Peyer's patch (tissue), 4 donors: ENCODE measurements at regions not wholly inside any gene's neighbourhood (a gene's known extent, or its start where the extent isn't known, plus 50 kb on each side); places are given as distances from the start of the nearest gene placed in this dataset.

Experiments used
- DNase-seq, 3 donors: peaks; one replicate each; pipeline ENCODE4 v3.0.0-alpha.2; 2017 to 2019
- H3K27ac ChIP-seq, 4 donors: fragments of 200-600 bp; sonication (generic); one replicate each; pipeline ENCODE4 v1.5.1; 2016 to 2019
- H3K27me3 ChIP-seq, 2 donors: fragments of 200-600 bp; sonication (generic); one replicate each; pipeline ENCODE4 v1.5.1; 2019
- H3K36me3 ChIP-seq, 3 donors: fragments of 200-600 bp; sonication (generic); one replicate each; pipeline ENCODE4 v1.5.1; 2016 to 2019
- H3K4me1 ChIP-seq, 4 donors: fragments of 200-600 bp; sonication (generic); one replicate each; pipeline ENCODE4 v1.5.1; 2016 to 2019
- H3K4me3 ChIP-seq, 4 donors: fragments of 200-600 bp; sonication (generic); 1 replicate in 3 of 4; 2 replicates in 1 of 4; pipeline ENCODE4 v1.5.1; 2016 to 2019; ENCODE audit warnings: mild to moderate bottlenecking in 1 of 4
- H3K9me3 ChIP-seq, 4 donors: fragments of 200-600 bp; sonication (generic); one replicate each; pipeline ENCODE4 v1.5.1; 2016 to 2019; ENCODE audit warnings: mild to moderate bottlenecking in 1 of 4
- CTCF ChIP-seq, 6 experiments: fragments of 450-650 bp in 4 of 6; fragments of 200-600 bp in 2 of 6; sonication (generic) in 1 of 6; IDR thresholded peaks; one replicate each; pipeline ENCODE4 v1.5.1; 2017 to 2019; ENCODE audit warnings: antibody characterized with exemption in 6 of 6, mild to moderate bottlenecking in 3 of 6, moderate library complexity in 1 of 6
- POLR2A ChIP-seq, 2 donors: fragments of 450-650 bp; IDR thresholded peaks; one replicate each; pipeline ENCODE4 v1.5.1; 2017; ENCODE audit warnings: antibody characterized with exemption in 2 of 2, mild to moderate bottlenecking in 2 of 2, moderate library complexity in 2 of 2

- no peaks in the 10 kb centered on the region for H3K27me3 ChIP-seq
- H3K36me3 ChIP-seq: no peaks in the 10 kb centered on the region
- TF ChIP-seq POLR2A (IDR thresholded peaks at IDR 0.05) (no peak), CTCF (IDR thresholded peaks at IDR 0.05) (no peak)
- H3K9me3 ChIP-seq: no peaks in the 10 kb centered on the region
- no peak for DNase-seq
- H3K4me1 ChIP-seq: no peaks in the 10 kb centered on the region
- H3K27ac ChIP-seq: no peak overlapping the region
- H3K4me3 ChIP-seq: no peak overlapping the region
Measured at GRCh38 chr10:120017733-120018417, 125.3 kb downstream of the SEC23IP start.

- Histone ChIP-seq H3K27me3 (no peaks in the 10 kb centered on the region), H3K36me3 (no peaks in the 10 kb centered on the region), H3K9me3 (no peaks in the 10 kb centered on the region), H3K4me3 (no peak overlapping the region), H3K27ac (no peak overlapping the region), H3K4me1 (no peaks in the 10 kb centered on the region)
- TF ChIP-seq CTCF (IDR thresholded peaks at IDR 0.05): no peak
- TF ChIP-seq POLR2A (IDR thresholded peaks at IDR 0.05): no peak
- no peak for DNase-seq
Measured at GRCh38 chr10:120018695-120019094, 126.2 kb downstream of the SEC23IP start.

- H3K4me3 ChIP-seq: no peak overlapping the region
- no peak for DNase-seq
- H3K9me3 ChIP-seq: no peaks in the 10 kb centered on the region
- H3K36me3 ChIP-seq: no peaks in the 10 kb centered on the region
- TF ChIP-seq POLR2A (IDR thresholded peaks at IDR 0.05) (no peak), CTCF (IDR thresholded peaks at IDR 0.05) (no peak)
- no peaks in the 10 kb centered on the region for H3K4me1 ChIP-seq
- H3K27ac ChIP-seq: no peak overlapping the region
- H3K27me3 ChIP-seq: no peaks in the 10 kb centered on the region
Measured at GRCh38 chr10:120019568-120019967, 127.0 kb downstream of the SEC23IP start.

GRCh38 chr10:120022357-120022756 is 129.8 kb downstream of the SEC23IP start:
- no peaks in the 10 kb centered on the region for H3K36me3 ChIP-seq
- no peaks in the 10 kb centered on the region for H3K9me3 ChIP-seq
- TF ChIP-seq POLR2A (IDR thresholded peaks at IDR 0.05) (no peak), CTCF (IDR thresholded peaks at IDR 0.05) (no peak)
- H3K4me3 ChIP-seq: no peak overlapping the region
- H3K4me1 ChIP-seq: no peaks in the 10 kb centered on the region
- H3K27ac ChIP-seq: no peak overlapping the region
- H3K27me3 ChIP-seq: no peaks in the 10 kb centered on the region
- DNase-seq: no peak

DNA sequence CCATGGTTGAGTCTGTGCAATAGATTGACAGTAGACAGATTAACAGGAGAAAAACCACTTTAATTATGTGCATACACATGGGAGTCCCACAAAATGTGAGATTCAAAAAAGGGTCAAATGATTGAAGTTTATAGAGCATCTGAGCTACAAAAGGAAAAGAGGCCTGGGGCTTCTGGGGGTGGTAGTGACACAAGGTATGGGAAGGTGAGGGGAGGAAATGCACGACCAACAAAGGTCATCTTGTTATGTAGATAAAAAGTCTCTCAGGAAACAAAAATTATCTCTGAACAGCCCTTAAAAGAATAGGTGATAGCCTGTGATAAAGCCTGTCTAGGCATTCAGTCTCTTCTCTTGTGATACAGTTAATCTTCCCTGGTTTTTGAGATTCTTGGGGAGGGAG is 141.7 kb downstream of the SEC23IP start:
- Histone ChIP-seq H3K9me3 (no peaks in the 10 kb centered on the region), H3K36me3 (no peaks in the 10 kb centered on the region), H3K27ac (no peak overlapping the region), H3K27me3 (no peaks in the 10 kb centered on the region), H3K4me1 (no peaks in the 10 kb centered on the region), H3K4me3 (no peak overlapping the region)
- no peak for DNase-seq
- TF ChIP-seq CTCF (IDR thresholded peaks at IDR 0.05): no peak
- TF ChIP-seq POLR2A (IDR thresholded peaks at IDR 0.05): no peak

- no peak overlapping the region for H3K4me3 ChIP-seq
- no peaks in the 10 kb centered on the region for H3K27me3 ChIP-seq
- H3K36me3 ChIP-seq: no peaks in the 10 kb centered on the region
- TF ChIP-seq CTCF (IDR thresholded peaks at IDR 0.05): no peak
- no peak for TF ChIP-seq POLR2A (IDR thresholded peaks at IDR 0.05)
- no peak for DNase-seq
- no peak overlapping the region for H3K27ac ChIP-seq
- no peaks in the 10 kb centered on the region for H3K9me3 ChIP-seq
- H3K4me1 ChIP-seq: no peaks in the 10 kb centered on the region
Measured at GRCh38 chr10:120039046-120039445, 146.5 kb downstream of the SEC23IP start.
